Memory B cell (primary cell): ENCODE measurements at regions not wholly inside any gene's neighbourhood (a gene's known extent, or its start where the extent isn't known, plus 50 kb on each side); places are given as distances from the start of the nearest gene placed in this dataset.

Experiments used
- ATAC-seq: fragments of 150-1000 bp; cut with Tn5 transposase; 2 replicates; pipeline ENCODE4 v1.10.0; 2021; ENCODE audit warnings: low read depth, mild to moderate bottlenecking, moderate library complexity
- DNase-seq, 2 donors: peaks; one replicate each; pipeline ENCODE4 v3.0.0; 2022; ENCODE audit warnings: low spot score in 2 of 2
- H3K27ac Mint-ChIP-seq: one replicate; pipeline ENCODE4 v1.8.0; 2022; ENCODE audit warnings: mild to moderate bottlenecking, moderate library complexity, mixed read lengths
- H3K27me3 Mint-ChIP-seq: one replicate; pipeline ENCODE4 v1.8.0; 2022; ENCODE audit warnings: mixed read lengths
- H3K36me3 Mint-ChIP-seq: one replicate; pipeline ENCODE4 v1.8.0; 2022; ENCODE audit warnings: mild to moderate bottlenecking, mixed read lengths
- H3K4me1 Mint-ChIP-seq: one replicate; pipeline ENCODE4 v1.8.0; 2022; ENCODE audit warnings: mixed read lengths
- H3K4me3 Mint-ChIP-seq: one replicate; pipeline ENCODE4 v1.8.0; 2022; ENCODE audit warnings: mild to moderate bottlenecking, moderate library complexity, mixed read lengths
- H3K9me3 Mint-ChIP-seq: one replicate; pipeline ENCODE4 v1.8.0; 2022; ENCODE audit warnings: mixed read lengths

DNA sequence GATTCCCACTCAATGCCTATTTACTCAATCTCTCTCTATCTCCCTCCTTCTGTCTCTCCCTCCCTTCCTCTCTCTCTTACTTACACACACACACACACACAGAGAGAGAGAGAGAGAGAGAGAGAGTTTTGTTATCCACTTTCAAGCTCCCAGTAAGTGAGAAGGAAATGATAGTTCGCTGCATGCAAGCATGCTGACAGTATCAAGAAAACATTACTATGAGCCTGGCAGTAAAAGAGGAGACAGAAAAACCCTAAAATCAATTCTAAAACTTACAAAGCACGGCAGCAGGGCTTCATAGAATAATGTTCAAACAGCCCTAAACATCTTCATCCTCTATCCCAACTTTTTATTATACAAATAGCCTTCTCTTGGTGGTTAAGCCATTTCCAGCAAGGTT, 171.9 kb downstream of the FOXO1 start:
- Mint-ChIP-seq H3K4me3 (no peak overlapping the region), H3K9me3 (no peaks in the 10 kb centered on the region), H3K36me3 (no peaks in the 10 kb centered on the region), H3K4me1 (peaks cover 22% of the 10 kb centered on the region), H3K27ac (no peak overlapping the region), H3K27me3 (peaks cover 4% of the 10 kb centered on the region)
- ATAC-seq (no peak), DNase-seq (no peak)

DNA sequence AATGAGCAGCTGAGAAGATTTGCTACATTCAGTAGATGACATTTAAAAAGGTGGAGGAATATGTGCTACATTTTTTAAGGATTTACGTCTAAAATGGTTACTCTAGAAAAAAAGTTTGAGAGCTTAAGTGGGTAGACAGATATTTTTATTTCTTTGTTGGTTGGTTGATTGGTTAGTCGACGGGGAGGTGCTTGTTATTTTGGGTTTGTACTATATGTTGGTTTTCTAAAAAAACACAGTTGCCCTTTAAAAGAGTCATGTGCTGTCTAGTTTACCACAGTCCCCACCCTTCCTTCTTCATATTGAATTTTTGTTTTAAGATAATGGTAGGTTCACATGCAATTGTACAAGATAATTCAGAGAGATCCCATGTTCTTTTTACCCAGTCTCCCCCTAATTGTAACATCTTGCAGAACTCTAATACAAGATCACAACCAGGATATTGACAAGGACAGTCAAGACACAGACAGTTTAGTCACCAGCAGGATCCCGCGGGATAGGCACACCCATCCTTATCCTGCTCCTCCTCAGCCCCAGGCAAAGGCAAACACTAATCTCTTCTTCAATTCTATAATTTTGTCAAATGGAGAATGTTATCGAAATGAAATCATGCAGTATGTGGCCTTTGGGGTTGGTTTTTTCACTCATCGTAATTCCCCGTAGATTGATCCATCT, 171.4 kb downstream of the FOXO1 start:
- no peak for ATAC-seq
- H3K4me1 Mint-ChIP-seq = peaks cover 22% of the 10 kb centered on the region
- H3K27ac Mint-ChIP-seq = no peak overlapping the region
- DNase-seq = no peak
- no peaks in the 10 kb centered on the region for H3K36me3 Mint-ChIP-seq
- H3K9me3 Mint-ChIP-seq = no peaks in the 10 kb centered on the region
- peaks cover 4% of the 10 kb centered on the region for H3K27me3 Mint-ChIP-seq
- H3K4me3 Mint-ChIP-seq = no peak overlapping the region

DNA sequence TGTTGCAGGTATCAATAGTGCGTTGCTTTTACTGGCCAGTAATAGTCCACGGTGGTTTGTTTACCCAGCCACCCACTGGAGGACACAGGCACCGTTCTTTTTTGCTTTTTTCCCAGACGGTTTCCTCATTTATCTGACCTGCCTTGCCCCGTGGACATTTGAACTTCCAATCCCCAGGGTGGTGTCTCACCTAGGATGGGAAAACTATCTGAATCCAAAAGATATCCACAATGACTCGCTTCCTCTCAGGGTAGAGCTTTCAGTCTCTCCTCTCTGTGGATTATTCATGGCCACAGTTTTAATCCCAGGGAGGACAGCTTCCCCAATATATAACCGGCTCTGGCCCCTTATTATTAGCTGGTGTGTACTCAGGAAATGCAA, 170.8 kb downstream of the FOXO1 start:
- Mint-ChIP-seq H3K4me3 (no peak overlapping the region), H3K4me1 (peaks cover 22% of the 10 kb centered on the region), H3K9me3 (no peaks in the 10 kb centered on the region), H3K27me3 (peaks cover 4% of the 10 kb centered on the region), H3K36me3 (no peaks in the 10 kb centered on the region), H3K27ac (no peak overlapping the region)
- ATAC-seq (no peak), DNase-seq (no peak)

DNA sequence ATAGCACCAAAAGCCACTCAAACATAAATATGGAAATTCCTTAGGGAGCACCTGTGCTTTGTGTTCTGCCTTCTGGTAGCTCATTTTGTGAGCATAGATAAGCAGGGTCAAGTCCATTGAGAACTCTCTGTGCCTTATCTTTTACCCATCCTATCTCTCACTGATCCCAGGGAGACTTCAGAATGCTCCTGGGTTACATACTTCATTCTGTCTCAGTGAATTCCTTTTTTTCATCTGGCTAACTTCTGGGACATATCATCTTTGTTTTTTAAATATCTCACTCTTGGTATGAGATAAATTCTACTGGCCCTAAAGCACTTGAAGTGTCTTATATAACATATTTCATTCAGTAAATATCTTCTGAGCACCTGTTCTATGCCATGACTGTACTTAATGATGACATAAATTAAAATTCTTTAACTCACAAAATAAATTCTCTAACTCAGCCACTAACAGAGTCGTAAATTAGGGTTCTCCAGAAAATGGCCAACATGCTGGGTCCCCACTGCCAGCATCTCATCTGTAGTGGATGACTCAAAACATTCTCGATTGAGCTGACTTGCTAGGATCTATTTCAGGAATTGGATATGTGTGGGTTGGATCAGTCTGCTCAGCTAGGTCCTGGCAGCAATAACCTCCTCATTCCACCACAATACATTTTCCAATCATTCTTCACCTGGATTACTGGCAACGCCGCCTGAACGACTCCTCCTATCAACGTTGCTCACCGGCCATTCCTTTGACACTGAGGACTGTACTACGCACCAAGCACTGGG, 170.2 kb downstream of the FOXO1 start:
- no peak overlapping the region for H3K4me3 Mint-ChIP-seq
- H3K36me3 Mint-ChIP-seq = no peaks in the 10 kb centered on the region
- ATAC-seq = no peak
- H3K9me3 Mint-ChIP-seq = no peaks in the 10 kb centered on the region
- H3K27ac Mint-ChIP-seq = no peak overlapping the region
- DNase-seq = no peak
- peaks cover 4% of the 10 kb centered on the region for H3K27me3 Mint-ChIP-seq
- peaks cover 22% of the 10 kb centered on the region for H3K4me1 Mint-ChIP-seq

DNA sequence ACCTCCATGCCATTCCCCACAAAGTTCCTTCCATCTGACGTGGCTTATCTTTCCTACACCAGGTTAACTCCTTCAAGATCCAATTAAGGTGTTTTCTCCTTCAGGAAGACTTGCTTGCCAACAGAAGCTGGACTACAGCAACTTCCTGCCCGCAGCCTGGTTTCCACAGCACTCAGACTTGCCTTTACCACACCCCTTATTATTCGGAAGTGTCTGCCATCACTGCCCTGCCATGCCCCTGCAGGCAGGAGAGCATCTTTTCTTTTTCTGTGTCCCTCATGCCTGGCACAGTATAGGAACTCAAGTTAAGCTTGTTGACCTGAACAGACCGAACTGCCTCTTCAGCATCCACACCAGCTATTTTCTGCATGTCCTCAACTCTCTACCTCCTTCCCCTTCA, 168.0 kb downstream of the FOXO1 start:
- H3K36me3 Mint-ChIP-seq = no peaks in the 10 kb centered on the region
- ATAC-seq (no peak), DNase-seq (no peak)
- no peaks in the 10 kb centered on the region for H3K9me3 Mint-ChIP-seq
- H3K4me3 Mint-ChIP-seq = no peak overlapping the region
- H3K4me1 Mint-ChIP-seq = peaks cover 24% of the 10 kb centered on the region
- H3K27me3 Mint-ChIP-seq = peaks cover 4% of the 10 kb centered on the region
- H3K27ac Mint-ChIP-seq = no peak overlapping the region

DNA sequence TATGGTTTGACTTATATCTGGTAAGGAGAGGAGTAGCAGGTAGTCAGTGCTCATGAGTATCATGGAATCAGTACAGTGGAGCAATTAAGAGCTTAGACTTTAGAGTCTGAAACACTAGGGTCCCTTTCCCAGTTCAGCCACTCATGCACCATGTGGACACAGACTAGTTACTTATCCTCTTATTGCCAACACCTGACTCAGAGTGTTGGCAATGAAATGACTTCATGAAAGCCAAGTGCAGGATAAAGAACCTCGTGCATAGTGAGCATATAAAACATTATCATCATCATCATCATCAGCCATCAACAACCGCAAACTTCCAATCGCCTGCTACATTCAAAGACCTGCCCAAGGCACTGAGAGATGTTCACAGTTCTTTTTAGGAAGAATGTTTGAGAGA, 164.2 kb downstream of the FOXO1 start:
- Mint-ChIP-seq H3K9me3 (no peaks in the 10 kb centered on the region), H3K36me3 (no peaks in the 10 kb centered on the region), H3K4me3 (no peak overlapping the region), H3K27ac (no peak overlapping the region), H3K27me3 (peaks cover 4% of the 10 kb centered on the region), H3K4me1 (peaks cover 8% of the 10 kb centered on the region)
- DNase-seq (no peak), ATAC-seq (no peak)

DNA sequence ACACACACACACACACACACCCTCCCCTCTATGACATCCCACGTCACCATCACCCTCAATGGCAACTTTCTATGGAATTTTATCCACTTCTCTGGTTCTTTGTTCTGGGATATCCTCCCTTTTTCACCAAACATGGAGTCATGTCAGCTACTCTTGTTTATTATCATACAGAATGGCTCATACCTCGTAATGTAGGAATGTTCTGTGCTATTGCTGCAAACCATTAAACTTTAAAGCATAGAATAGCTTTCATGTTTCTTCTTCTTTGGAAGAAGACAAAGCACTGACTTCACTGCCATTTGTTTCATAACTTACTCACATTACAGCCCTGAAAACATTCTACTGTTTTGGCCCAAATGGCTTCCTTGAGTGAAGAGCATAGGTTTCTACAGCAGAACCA, 163.4 kb downstream of the FOXO1 start:
- ATAC-seq (no peak), DNase-seq (no peak)
- H3K9me3 Mint-ChIP-seq = no peaks in the 10 kb centered on the region
- no peaks in the 10 kb centered on the region for H3K36me3 Mint-ChIP-seq
- H3K27me3 Mint-ChIP-seq = peaks cover 4% of the 10 kb centered on the region
- H3K27ac Mint-ChIP-seq = no peak overlapping the region
- H3K4me3 Mint-ChIP-seq = no peak overlapping the region
- peaks cover 8% of the 10 kb centered on the region for H3K4me1 Mint-ChIP-seq

DNA sequence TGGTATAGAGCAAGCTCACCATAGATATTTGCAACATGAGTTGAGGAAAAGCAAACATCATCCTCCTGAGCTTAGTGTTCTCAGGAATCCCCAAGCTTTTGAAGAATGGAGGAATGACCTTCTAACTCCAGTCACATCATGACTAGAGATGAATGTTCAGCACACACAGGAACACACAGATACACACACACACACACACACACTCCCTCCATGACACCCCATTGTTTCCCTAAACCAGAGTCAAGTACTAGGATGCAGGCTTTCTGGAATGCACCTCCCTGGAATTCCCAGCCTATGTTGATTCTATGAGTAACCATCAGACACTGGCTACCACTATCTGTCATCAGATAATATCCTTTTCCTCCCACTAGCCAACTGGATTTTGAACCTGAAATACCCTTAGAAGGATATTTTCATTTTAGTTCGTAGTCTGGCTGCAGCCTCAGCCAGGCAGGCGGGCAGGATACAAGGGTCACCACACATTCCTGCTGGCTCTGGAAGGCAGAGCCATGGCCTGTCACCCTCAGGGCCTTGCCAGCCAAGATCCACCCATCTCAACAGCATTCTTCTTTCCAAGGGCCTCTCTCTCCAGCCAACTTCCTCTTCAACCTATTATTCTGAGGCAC, 162.4 kb downstream of the FOXO1 start:
- Mint-ChIP-seq H3K4me3 (no peak overlapping the region), H3K4me1 (peaks cover 4% of the 10 kb centered on the region), H3K9me3 (no peaks in the 10 kb centered on the region), H3K36me3 (no peaks in the 10 kb centered on the region), H3K27ac (no peak overlapping the region), H3K27me3 (no peaks in the 10 kb centered on the region)
- DNase-seq = no peak
- ATAC-seq = no peak

DNA sequence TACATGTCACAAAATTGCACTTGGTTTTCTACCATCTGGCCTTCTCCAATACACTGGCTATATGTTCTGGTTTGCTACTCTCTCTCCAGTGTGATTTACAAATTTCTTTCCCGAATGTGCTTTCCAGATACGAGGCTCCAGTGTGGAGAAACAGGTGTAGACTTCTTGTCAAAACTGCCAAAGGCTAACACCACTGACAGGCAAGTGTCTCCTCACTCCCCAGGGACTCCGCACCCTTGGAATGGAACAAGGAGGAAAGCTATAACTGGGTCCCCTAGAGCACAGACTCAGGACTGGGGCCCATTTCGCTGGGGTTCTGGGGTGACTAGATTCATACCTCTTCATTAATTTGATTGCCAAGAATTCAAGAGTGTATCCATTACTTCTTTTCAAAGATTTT, 161.8 kb downstream of the FOXO1 start:
- Mint-ChIP-seq H3K27me3 (no peaks in the 10 kb centered on the region), H3K4me3 (no peak overlapping the region), H3K4me1 (peaks cover 4% of the 10 kb centered on the region), H3K27ac (no peak overlapping the region), H3K9me3 (no peaks in the 10 kb centered on the region), H3K36me3 (no peaks in the 10 kb centered on the region)
- no peak for ATAC-seq
- DNase-seq = no peak

DNA sequence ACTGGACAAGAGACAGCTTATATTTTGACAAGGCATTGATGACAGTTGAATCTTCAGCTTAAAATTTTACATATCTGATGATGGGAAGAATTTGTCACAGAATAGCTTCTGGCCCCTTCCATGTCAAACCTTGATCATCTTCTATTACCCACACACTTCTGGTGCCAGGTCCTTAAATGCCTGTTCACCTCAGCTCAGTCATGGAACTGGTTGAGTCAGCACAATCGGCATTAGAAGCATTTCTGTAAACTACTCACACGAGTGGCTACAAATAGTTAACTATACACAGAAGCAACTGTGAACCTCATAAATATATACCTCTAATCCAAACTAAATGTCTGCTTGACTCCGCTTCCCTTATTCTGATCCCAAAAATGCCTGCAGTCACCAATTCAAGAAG, 161.2 kb downstream of the FOXO1 start:
- ATAC-seq (no peak), DNase-seq (no peak)
- H3K4me1 Mint-ChIP-seq = peaks cover 4% of the 10 kb centered on the region
- no peak overlapping the region for H3K4me3 Mint-ChIP-seq
- H3K27ac Mint-ChIP-seq = no peak overlapping the region
- H3K36me3 Mint-ChIP-seq = no peaks in the 10 kb centered on the region
- H3K9me3 Mint-ChIP-seq = no peaks in the 10 kb centered on the region
- H3K27me3 Mint-ChIP-seq = no peaks in the 10 kb centered on the region
